ENCODE measurements at regions not wholly inside any gene's neighbourhood (a gene's known extent, or its start where the extent isn't known, plus 50 kb on each side); places are given as distances from the start of the nearest gene placed in this dataset.

- H3K27me3 ChIP-seq: no peaks in the 10 kb centered on the region
- H3K4me3 ChIP-seq: no peak overlapping the region
- no peak overlapping the region for H3K27ac ChIP-seq
- 0 out of 2 replicates have a peak, but pooled peaks cover 6% of the 10 kb centered on the region for H3K4me1 ChIP-seq
- DNase-seq: no peak
- H3K9me3 ChIP-seq (replicated peaks): no peaks in the 10 kb centered on the region
- H3K36me3 ChIP-seq: no peaks in the 10 kb centered on the region
Measured at GRCh38 chr4:144338834-144339233, 198.3 kb upstream of the GYPA start.

DNA sequence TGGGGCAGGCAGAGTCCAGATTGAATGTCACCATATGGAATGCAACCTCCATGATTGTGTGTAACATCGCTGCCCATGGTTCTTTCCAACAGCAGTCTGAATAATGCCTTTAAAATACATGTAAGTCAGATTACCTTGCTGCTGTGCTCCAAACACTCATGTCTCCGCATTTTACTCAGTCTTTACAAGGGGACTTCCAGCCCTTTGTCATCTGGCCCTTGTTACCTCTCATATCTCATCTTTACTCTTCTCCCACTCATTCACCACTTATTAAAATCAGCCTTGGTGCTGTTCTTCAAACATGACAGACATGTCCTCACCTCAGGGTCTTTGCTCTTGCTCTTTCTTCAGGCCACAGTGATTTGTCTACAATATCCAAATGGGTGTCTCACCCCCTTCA lies 200.4 kb upstream of the GYPA start:
- DNase-seq: no peak
- Histone ChIP-seq H3K36me3 (no peaks in the 10 kb centered on the region), H3K27ac (no peak overlapping the region), H3K9me3 (replicated peaks) (no peaks in the 10 kb centered on the region), H3K4me3 (no peak overlapping the region), H3K4me1 (0 out of 2 replicates have a peak, but pooled peaks cover 6% of the 10 kb centered on the region), H3K27me3 (no peaks in the 10 kb centered on the region)

GRCh38 chr4:144342949-144343760 lies 202.6 kb upstream of the GYPA start:
- Histone ChIP-seq H3K4me1 (no peaks in the 10 kb centered on the region), H3K27me3 (no peaks in the 10 kb centered on the region), H3K9me3 (replicated peaks) (no peaks in the 10 kb centered on the region), H3K36me3 (no peaks in the 10 kb centered on the region), H3K27ac (no peak overlapping the region), H3K4me3 (no peak overlapping the region)
- DNase-seq: peak in 1 of 2 experiments; percentile 7

DNA sequence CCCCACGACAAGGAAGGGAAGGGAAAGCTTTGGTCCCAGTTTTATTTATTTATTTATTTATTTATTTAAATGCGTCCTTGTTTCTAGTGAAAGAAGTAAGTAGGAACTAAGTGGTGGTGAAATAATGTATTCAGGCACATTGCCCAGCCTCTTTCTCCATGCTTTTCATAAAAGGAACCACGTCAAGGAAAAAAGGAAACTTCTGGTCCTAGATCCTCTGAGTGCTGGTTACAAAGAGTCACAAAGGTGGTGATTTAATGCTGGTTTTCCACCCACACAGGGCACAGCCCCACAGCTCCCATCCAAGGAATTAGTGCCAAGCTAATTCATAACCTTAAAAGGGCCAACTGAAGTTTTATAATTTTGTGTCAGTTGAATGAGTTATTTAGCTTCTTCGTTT lies 206.6 kb upstream of the GYPA start:
- H3K27me3 ChIP-seq: no peaks in the 10 kb centered on the region
- peaks cover 9% of the 10 kb centered on the region for H3K4me1 ChIP-seq
- no peak for DNase-seq
- no peaks in the 10 kb centered on the region for H3K36me3 ChIP-seq
- H3K9me3 ChIP-seq (replicated peaks): 0 out of 2 replicates have a peak, but pooled peaks cover 2% of the 10 kb centered on the region
- no peak overlapping the region for H3K4me3 ChIP-seq
- H3K27ac ChIP-seq: no peak overlapping the region

GRCh38 chr4:144350706-144351105 lies 210.2 kb upstream of the GYPA start:
- no peak for DNase-seq
- no peak overlapping the region for H3K27ac ChIP-seq

DNA sequence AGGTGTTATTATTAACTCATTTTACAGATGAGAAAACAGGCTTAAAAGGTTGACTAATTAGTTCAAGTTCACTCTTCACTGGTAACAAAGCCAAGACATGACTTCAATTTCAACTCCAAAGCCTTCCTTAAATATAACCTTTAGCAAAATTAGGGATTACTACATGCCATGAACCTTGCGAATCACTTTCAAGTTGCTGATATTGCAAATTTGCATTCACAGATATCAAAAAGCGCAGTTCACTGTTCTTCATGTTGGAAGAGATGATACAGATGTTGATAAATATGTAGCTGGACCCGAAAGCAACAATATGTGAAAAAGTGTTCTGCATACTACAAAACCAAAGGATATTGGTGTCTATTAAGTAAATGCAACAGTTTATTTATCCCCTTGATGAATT lies 210.8 kb upstream of the GYPA start:
- Histone ChIP-seq H3K27me3 (no peaks in the 10 kb centered on the region), H3K4me3 (no peak overlapping the region), H3K4me1 (peaks cover 40% of the 10 kb centered on the region), H3K27ac (no peak overlapping the region), H3K36me3 (no peaks in the 10 kb centered on the region), H3K9me3 (replicated peaks) (0 out of 2 replicates have a peak, but pooled peaks cover 2% of the 10 kb centered on the region)
- no peak for DNase-seq

More at GRCh38 chr4:144350706-144351105, 210.2 kb upstream of the GYPA start:
- H3K4me1 ChIP-seq: peaks cover 36% of the 10 kb centered on the region
- 0 out of 2 replicates have a peak, but pooled peaks cover 2% of the 10 kb centered on the region for H3K9me3 ChIP-seq (replicated peaks)
- no peaks in the 10 kb centered on the region for H3K27me3 ChIP-seq
- no peak overlapping the region for H3K4me3 ChIP-seq
- no peaks in the 10 kb centered on the region for H3K36me3 ChIP-seq

GRCh38 chr4:144353292-144353691 lies 212.8 kb upstream of the GYPA start:
- Histone ChIP-seq H3K4me1 (peaks cover 51% of the 10 kb centered on the region), H3K9me3 (replicated peaks) (0 out of 2 replicates have a peak, but pooled peaks cover 2% of the 10 kb centered on the region), H3K36me3 (no peaks in the 10 kb centered on the region), H3K27me3 (no peaks in the 10 kb centered on the region), H3K27ac (peak overlapping the region; percentile 38), H3K4me3 (no peak overlapping the region)
- DNase-seq: peak; percentile 27 to 60

DNA sequence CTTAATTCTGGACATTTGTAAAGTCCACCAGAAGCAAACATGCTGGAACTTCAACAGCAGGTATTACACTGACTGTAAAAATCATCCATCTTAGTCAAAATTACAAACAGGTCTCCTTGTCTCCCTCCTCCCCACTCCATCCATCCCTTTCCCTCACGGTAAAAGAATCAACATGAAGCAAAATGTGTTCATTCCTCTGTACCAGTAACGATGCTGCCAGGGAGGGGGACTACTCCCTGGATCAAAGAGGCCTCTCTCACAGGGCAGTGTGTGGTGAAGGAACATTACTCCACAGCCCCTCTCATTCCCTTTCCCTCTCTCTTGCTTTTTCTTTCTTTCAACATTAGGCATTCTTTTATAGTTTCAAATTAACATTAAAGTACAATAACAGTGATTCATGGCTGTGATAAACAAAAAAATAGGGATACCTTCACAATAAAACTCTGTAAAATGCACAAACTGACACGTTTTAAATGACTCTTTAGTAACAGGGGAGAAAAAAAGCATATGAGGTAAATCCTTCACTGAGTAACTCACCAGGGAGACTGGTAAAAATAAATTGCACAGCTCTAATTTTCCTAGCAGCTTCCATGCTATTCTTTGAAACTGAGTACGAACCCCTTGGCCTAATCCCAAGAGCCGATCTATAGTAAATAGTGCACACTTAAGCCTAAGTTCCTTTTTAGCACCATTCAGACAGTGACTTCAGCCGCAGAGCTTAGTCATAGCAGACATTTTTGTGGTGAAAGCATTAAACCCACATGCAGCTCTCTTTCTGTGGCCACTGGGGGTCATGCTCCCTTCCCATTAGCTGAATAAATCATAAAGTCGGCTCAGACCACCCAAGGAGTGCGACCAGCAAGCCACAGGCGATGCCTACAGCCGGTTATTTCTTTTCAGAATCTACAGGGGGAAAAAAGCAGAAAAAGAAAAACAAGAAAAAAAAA lies 215.6 kb upstream of the GYPA start:
- Histone ChIP-seq H3K27ac (peak overlapping the region; percentile 85), H3K9me3 (replicated peaks) (no peaks in the 10 kb centered on the region), H3K36me3 (no peaks in the 10 kb centered on the region), H3K27me3 (no peaks in the 10 kb centered on the region), H3K4me3 (peak overlapping the region; percentile 20), H3K4me1 (peaks cover 58% of the 10 kb centered on the region)
- DNase-seq: peak; percentile 96 to 97

DNA sequence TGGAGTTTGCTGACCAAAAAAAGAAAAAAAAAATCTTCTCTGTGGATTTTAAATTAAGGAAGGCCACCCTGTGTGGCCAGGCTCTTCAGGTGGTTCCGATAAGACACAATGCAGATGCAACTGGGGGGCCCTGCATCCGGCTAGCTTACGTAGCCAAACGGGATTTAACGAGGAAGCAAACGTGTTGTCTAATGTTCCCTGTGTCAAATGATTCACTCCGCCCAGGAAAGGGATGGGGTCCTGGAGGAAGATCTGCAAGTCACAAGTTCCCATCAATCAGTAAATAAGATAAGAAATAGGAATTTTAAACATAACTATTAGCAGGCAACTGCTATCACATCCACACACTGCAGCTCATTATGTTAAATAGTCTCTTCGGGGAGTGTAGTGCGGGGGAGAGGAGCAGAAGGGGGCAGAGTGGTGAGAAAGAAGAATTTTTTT lies 216.4 kb upstream of the GYPA start:
- Histone ChIP-seq H3K27me3 (no peaks in the 10 kb centered on the region), H3K36me3 (no peaks in the 10 kb centered on the region), H3K4me1 (peaks cover 50% of the 10 kb centered on the region), H3K4me3 (peak overlapping the region; percentile 20), H3K9me3 (replicated peaks) (no peaks in the 10 kb centered on the region), H3K27ac (peak overlapping the region; percentile 85)
- DNase-seq: peak; percentile 85 to 90

DNA sequence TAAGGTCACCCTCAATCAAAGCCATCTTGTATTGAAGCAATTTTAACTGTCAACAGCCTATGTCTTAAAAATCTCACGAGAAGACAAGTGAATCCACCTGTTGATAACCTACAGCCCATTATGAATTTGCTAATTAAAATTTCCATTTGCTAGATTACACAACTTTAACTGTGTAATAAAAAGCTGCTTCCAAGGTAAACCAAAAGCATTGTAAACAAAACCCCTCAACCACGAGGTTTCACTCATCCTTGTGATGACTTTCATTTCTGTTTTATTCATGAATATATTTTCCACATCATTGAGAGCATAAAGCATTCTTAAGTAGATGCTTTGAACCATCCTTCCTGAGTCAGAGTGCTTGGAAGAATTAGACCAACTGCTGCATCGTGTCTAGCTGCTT lies 217.5 kb upstream of the GYPA start:
- Histone ChIP-seq H3K4me3 (no peak overlapping the region), H3K9me3 (replicated peaks) (no peaks in the 10 kb centered on the region), H3K27me3 (no peaks in the 10 kb centered on the region), H3K27ac (peak overlapping the region; percentile 85; the same call in 1 of the 2 replicates), H3K36me3 (no peaks in the 10 kb centered on the region), H3K4me1 (peaks cover 40% of the 10 kb centered on the region)
- no peak for DNase-seq

GRCh38 chr4:144360146-144360793 lies 219.8 kb upstream of the GYPA start:
- no peak for DNase-seq
- no peaks in the 10 kb centered on the region for H3K27me3 ChIP-seq
- no peak overlapping the region for H3K27ac ChIP-seq
- no peaks in the 10 kb centered on the region for H3K9me3 ChIP-seq (replicated peaks)
- no peak overlapping the region for H3K4me3 ChIP-seq
- H3K4me1 ChIP-seq: peaks cover 26% of the 10 kb centered on the region
- H3K36me3 ChIP-seq: no peaks in the 10 kb centered on the region

- Histone ChIP-seq H3K27me3 (no peaks in the 10 kb centered on the region), H3K4me3 (no peak overlapping the region), H3K9me3 (replicated peaks) (no peaks in the 10 kb centered on the region), H3K36me3 (no peaks in the 10 kb centered on the region), H3K27ac (no peak overlapping the region), H3K4me1 (peaks cover 16% of the 10 kb centered on the region)
- DNase-seq: no peak
Measured at GRCh38 chr4:144362366-144362765, 221.8 kb upstream of the GYPA start.

- Histone ChIP-seq H3K36me3 (no peaks in the 10 kb centered on the region), H3K4me1 (peaks cover under 1% of the 10 kb centered on the region; the same call in 1 of the 2 replicates), H3K4me3 (no peak overlapping the region), H3K27ac (no peak overlapping the region), H3K27me3 (no peaks in the 10 kb centered on the region), H3K9me3 (replicated peaks) (no peaks in the 10 kb centered on the region)
- no peak for DNase-seq
Measured at GRCh38 chr4:144363890-144364289, 223.4 kb upstream of the GYPA start.

- DNase-seq: no peak
- Histone ChIP-seq H3K27me3 (no peaks in the 10 kb centered on the region), H3K4me3 (no peak overlapping the region), H3K36me3 (no peaks in the 10 kb centered on the region), H3K4me1 (0 out of 2 replicates have a peak, but pooled peaks cover 1% of the 10 kb centered on the region), H3K9me3 (replicated peaks) (no peaks in the 10 kb centered on the region), H3K27ac (no peak overlapping the region)
Measured at GRCh38 chr4:144366425-144366824, 225.9 kb upstream of the GYPA start.

Measured in SJCRH30 (cell line).